ENCODE measurements at regions not wholly inside any gene's neighbourhood (a gene's known extent, or its start where the extent isn't known, plus 50 kb on each side); places are given as distances from the start of the nearest gene placed in this dataset.

DNA sequence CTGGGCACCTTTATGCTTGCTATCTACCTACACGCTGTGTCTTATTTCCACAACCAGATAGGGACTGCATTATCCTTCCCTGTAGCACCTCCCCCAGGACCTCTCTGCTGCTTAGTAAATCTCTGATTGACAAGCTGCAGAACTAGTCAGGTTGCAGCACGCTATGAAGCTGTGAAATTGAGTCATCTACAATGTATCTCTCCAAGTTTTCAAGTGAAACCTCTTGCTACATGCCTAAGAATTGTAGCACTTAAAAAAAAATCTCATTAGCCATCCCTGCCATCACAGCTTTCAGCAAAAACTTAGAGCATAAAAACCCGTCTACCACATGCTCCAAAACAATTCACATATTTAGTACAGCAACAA, 69.7 kb upstream of the FGFR2 start:
- intact Hi-C loops (cut with DNase I) = no loop called here
- Histone ChIP-seq H3K9me3 (peaks cover 0 to 3% of the 10 kb centered on the region in 2 donors), H3K4me1 (no peaks in the 10 kb centered on the region), H3K27ac (no peak overlapping the region), H3K36me3 (no peaks in the 10 kb centered on the region), H3K4me3 (no peak overlapping the region), H3K27me3 (peaks cover 0 to 4% of the 10 kb centered on the region in 2 donors)
- TF ChIP-seq, protein P1, sequence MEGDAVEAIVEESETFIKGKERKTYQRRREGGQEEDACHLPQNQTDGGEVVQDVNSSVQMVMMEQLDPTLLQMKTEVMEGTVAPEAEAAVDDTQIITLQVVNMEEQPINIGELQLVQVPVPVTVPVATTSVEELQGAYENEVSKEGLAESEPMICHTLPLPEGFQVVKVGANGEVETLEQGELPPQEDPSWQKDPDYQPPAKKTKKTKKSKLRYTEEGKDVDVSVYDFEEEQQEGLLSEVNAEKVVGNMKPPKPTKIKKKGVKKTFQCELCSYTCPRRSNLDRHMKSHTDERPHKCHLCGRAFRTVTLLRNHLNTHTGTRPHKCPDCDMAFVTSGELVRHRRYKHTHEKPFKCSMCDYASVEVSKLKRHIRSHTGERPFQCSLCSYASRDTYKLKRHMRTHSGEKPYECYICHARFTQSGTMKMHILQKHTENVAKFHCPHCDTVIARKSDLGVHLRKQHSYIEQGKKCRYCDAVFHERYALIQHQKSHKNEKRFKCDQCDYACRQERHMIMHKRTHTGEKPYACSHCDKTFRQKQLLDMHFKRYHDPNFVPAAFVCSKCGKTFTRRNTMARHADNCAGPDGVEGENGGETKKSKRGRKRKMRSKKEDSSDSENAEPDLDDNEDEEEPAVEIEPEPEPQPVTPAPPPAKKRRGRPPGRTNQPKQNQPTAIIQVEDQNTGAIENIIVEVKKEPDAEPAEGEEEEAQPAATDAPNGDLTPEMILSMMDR (IDR thresholded peaks at IDR 0.05) = no peak
- DNase-seq (no peak), ATAC-seq (no peak)

DNA sequence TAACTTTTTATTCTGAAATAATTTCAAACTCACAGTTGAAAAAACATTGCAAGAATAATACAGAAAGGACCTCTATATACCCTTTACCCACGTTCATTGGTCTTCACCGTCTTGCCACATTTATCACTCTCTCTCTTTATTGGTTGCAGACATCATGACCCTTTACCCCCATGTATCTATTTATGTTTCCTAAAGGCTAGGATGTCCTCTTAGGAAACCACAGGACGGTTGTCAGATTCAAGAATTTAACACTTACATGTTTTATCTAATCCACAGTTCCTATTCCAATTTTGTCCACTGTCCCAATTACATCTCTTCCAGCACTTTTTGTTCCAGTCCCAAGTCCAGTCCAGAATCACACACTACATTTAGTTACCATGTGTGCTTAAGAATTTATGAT, 67.6 kb upstream of the FGFR2 start:
- Histone ChIP-seq H3K9me3 (peaks cover 0 to 3% of the 10 kb centered on the region in 2 donors), H3K4me1 (no peaks in the 10 kb centered on the region), H3K27me3 (peaks cover 0 to 4% of the 10 kb centered on the region in 2 donors), H3K36me3 (no peaks in the 10 kb centered on the region), H3K4me3 (no peak overlapping the region), H3K27ac (no peak overlapping the region)
- TF ChIP-seq, protein P1 (IDR thresholded peaks at IDR 0.05) = no peak
- intact Hi-C loops (cut with DNase I) = no loop called here
- ATAC-seq (no peak), DNase-seq (no peak)

DNA sequence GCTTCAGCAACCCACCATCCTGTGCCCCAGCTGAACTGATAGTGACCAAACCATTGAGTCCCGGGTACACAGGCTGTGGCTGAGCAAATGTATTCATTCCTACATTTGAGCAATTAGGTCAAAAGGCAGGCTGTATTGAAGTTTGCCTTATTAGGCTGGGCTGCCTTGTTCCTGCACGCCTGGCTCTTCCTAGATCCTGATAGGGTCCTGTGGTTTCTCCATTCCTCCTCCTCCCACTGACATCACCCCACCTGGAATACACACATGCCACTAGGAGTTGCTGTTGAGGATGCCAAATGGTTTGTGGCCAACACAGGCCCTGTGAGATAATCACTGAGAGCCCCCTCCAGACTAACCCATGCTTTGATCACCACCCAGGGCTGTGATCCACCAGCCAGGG, 66.4 kb upstream of the FGFR2 start:
- ATAC-seq = no peak
- intact Hi-C loops (cut with DNase I) = no loop called here
- Histone ChIP-seq H3K36me3 (no peaks in the 10 kb centered on the region), H3K4me1 (no peaks in the 10 kb centered on the region), H3K4me3 (no peak overlapping the region), H3K27ac (no peak overlapping the region), H3K9me3 (peaks cover 0 to 3% of the 10 kb centered on the region in 2 donors), H3K27me3 (peaks cover 0 to 4% of the 10 kb centered on the region in 2 donors)
- DNase-seq = no peak
- TF ChIP-seq, protein P1 (IDR thresholded peaks at IDR 0.05) = no peak

DNA sequence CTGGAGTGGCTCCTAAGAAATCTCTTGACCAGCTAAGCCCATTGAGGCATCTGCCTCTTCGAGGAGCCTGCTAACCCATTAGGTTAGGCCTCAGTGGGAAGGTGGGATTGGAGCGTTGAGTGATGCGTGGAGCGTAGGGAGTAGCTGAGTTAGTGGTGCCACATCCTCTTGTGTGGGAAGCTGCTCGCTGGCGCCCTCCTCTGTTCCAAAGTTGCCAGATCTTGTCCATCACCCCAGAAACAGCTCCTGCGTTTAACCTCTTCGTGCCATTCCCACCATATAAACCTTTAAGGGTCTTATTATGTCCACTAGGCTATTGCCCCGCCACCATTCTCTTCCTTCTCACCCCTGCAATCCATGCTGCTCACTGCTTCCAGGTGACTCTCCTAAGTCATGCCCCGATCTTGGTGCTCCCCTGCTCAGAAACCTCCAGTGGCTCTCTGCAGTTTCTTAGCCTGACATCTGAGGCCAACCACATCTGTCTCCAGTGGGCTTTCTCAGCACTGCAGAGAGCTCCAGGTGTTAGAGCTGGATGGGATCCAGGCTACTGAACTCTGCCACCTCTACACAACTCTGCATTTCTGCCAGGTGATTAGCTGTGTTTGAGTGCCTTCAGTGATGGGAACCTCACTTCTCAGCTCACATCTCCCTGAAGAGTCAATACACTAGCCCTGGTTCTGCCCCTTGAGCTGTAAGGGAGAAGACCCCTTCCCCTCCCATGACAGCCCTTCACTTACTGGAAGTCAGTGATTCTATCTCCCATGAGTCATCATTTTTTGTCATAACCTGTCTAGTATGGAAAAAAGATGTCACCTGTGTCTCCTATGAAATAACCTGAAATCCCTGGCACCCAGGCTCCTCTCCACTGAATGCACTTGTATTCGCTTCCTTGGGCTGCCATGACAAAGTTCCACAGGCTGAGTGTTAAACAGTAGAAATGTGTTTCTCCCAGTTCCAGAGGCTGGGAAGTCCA, 65.0 kb upstream of the FGFR2 start:
- TF ChIP-seq, protein P1 (IDR thresholded peaks at IDR 0.05) = no peak
- Histone ChIP-seq H3K27me3 (no peaks in the 10 kb centered on the region), H3K36me3 (no peaks in the 10 kb centered on the region), H3K4me3 (no peak overlapping the region), H3K9me3 (peaks cover 0 to 3% of the 10 kb centered on the region in 2 donors), H3K4me1 (no peaks in the 10 kb centered on the region), H3K27ac (no peak overlapping the region)
- intact Hi-C loops (cut with DNase I) = no loop called here
- ATAC-seq (no peak), DNase-seq (peak in 1 of 4 donors; percentile 27)

DNA sequence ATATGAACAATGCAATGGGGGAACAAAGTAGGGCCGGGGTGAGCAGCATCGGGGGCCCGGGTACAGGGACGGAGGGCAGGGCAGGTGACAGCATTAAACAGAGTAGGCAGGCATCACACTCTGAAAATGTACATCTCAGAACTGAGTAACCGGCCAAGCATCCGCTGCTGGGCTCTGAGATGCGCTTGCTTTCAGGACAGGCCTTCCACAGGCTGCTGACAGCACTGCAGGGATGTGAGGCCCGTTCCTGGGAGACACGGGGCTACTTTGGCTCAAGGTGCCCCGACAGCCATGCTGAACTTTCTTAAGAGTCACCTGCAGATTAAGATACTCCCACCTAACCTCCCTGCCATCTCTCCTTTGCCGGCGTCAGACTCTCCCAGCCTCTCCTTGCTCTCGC, 64.3 kb upstream of the FGFR2 start:
- no peak overlapping the region for H3K27ac ChIP-seq
- peaks cover 0 to 3% of the 10 kb centered on the region in 2 donors for H3K9me3 ChIP-seq
- no peak for DNase-seq
- H3K36me3 ChIP-seq = no peaks in the 10 kb centered on the region
- H3K4me1 ChIP-seq = no peaks in the 10 kb centered on the region
- ATAC-seq = no peak
- TF ChIP-seq, protein P1 (IDR thresholded peaks at IDR 0.05) = no peak
- H3K27me3 ChIP-seq = no peaks in the 10 kb centered on the region
- intact Hi-C loops (cut with DNase I) = no loop called here
- no peak overlapping the region for H3K4me3 ChIP-seq
